ENCODE measurements at regions not wholly inside any gene's neighbourhood (a gene's known extent, or its start where the extent isn't known, plus 50 kb on each side); places are given as distances from the start of the nearest gene placed in this dataset.

DNA sequence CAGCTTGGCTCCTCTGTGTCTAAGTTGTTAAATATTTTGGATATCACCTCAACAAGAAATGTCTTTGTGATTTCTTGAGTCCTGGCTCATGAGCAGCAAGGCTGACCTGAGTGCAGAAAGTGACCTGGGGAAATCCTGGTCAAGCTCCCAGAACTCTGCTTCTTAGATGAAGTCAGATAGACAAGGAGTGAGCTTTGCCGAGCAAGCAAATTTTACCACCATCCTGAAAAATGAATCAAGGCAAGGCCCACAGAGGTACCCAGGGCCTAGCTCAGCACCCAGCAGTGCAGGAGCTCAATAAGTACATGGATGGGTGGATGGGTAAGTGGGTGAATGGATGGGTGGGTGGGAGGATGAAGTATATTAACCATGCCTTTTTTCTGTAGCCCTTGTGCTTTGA, 291.8 kb downstream of the UACA start:
- TF ChIP-seq JUND (IDR thresholded peaks at IDR 0.05; ENCODE audit: low read depth): no peak
- no peak for DNase-seq (ENCODE audit: low read depth in 1 of 2, low spot score in 1 of 2)
- in situ Hi-C loops (cut with HindIII; ENCODE audit: low pct_unique_long_range_greater_than_20kb, low sequenced_read_pairs): no loop called here

DNA sequence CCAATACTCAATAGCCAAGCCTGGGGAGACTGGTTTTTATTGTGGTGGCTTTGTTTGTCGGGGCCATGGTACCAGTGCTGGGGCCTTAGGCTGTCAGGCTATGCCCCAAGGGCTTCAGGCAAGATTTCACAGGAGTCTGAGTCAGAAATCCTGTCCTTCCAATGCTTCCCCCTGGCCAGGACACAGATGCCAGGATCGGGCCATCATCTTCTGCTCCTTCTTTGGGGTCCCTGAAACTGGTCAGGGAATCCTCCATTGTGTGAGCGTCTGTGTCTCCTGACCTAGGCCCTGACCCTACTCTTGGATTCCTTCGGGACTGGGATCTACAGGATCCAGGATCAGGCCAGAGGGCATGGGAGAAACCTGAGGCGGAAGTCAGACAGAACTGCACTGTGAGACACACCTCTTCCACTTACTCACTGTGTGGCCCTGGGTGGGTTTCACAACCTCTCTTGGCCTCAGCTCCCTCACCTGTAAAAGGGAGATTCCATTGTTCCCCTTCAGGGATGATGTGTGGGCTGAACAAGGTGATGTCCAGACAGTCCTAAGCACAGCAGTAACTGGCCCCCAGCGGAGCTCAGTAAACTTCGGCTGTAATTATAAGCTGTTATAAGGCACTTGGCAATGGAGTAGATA, 292.7 kb downstream of the UACA start:
- no peak for TF ChIP-seq JUND (IDR thresholded peaks at IDR 0.05; ENCODE audit: low read depth)
- DNase-seq (ENCODE audit: low read depth in 1 of 2, low spot score in 1 of 2): no peak
- in situ Hi-C loops (cut with HindIII; ENCODE audit: low pct_unique_long_range_greater_than_20kb, low sequenced_read_pairs): no loop called here

DNA sequence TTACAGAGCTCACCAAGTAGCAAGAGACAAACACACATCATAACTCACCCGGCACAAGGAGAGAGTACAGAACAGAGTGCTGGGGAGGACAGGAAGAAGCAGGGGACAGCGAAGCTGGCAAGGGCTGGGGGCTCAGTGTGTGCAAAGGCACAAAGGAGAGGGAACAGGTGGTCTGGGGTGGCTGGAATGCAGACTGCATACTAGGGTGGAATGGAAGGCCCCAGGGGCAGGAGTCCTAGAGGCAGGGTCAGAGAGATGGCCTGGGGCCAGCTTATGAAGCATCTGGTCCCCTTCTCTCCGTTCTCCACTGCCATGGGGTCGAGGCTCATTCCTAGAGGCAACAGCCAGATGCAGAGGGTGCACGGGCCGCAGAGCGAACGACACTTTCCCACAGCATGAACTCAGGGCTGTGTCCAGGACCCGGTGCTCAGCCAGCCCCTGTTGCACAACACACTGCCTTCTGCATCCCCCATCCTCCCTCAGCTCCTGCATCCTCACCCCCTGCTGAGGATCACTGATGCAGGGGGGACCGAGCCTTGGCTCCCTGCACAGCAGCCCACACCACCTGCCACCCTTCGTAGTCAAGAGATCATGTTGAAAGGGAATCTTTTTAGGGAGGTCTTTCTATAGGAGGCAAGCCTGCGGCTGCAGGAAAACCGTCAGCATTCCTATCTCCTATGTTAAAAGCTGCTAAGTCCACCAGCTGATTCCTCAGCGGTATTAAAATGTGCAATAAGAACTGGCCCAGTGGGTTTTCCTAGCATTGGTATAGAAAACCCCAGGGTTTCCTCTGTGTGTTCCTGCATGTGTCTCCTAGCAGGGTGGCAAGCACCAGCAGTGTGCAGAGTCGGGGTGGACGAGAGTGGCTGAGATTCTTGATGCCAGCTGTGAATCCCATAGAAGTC, 293.5 kb downstream of the UACA start:
- no peak for DNase-seq (ENCODE audit: low read depth in 1 of 2, low spot score in 1 of 2)
- no peak for TF ChIP-seq JUND (IDR thresholded peaks at IDR 0.05; ENCODE audit: low read depth)
- in situ Hi-C loops (cut with HindIII; ENCODE audit: low pct_unique_long_range_greater_than_20kb, low sequenced_read_pairs): no loop called here

DNA sequence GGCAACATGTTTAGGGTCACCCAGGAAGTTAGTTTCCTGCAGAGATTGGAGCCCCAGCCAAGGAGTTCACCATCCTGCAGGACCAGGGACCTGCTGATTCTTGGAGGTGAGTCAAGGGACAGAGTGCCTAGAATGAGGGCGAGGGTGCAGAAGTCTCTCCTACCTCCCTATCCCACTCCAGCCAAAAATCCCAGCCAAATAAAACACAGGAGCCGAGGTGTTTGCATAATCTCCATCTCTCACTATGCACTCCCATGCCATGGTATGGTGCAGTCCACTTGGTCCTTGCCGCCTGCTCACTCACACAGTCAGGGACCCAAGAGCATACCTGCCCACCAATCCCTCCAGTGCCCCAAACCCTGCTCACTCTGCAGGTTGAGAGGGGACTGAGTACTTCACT, 294.2 kb downstream of the UACA start:
- DNase-seq (ENCODE audit: low read depth in 1 of 2, low spot score in 1 of 2): no peak
- TF ChIP-seq JUND (IDR thresholded peaks at IDR 0.05; ENCODE audit: low read depth): no peak
- in situ Hi-C loops (cut with HindIII; ENCODE audit: low pct_unique_long_range_greater_than_20kb, low sequenced_read_pairs): no loop called here

DNA sequence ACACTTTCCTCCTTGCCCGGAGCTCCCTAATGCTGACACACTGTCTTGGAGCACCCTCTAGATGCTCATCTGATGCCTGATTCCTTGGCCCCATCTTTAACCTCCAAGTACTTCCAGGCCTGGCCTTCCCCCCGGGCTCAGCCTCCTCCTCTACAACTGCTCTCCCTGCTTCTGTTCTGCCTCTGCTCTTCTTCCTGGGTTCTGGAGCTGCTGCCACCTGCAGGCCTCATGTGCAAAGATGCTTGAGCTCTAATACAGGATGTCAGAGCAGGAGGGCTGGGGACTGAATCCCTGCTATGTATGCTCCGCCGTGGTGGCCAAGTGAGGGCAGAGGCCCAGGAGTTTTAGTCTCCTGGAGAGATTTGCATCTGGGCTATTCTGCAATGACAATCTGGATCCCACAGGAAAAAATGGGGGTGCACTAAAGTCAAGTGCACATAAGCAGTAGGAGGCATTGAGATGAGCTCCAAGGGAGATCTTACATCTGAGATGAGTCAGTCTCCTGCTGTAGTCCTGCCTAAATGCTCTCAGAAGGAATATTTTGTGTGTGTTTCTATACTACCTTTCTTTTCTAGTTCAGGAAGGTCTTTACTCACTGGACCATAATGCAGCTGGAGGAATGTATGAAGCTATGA, 296.3 kb downstream of the UACA start:
- no peak for TF ChIP-seq JUND (IDR thresholded peaks at IDR 0.05; ENCODE audit: low read depth)
- peak; percentile 46 to 81 for DNase-seq (ENCODE audit: low read depth in 1 of 2, low spot score in 1 of 2)
- in situ Hi-C loops (cut with HindIII; ENCODE audit: low pct_unique_long_range_greater_than_20kb, low sequenced_read_pairs): no loop called here

DNA sequence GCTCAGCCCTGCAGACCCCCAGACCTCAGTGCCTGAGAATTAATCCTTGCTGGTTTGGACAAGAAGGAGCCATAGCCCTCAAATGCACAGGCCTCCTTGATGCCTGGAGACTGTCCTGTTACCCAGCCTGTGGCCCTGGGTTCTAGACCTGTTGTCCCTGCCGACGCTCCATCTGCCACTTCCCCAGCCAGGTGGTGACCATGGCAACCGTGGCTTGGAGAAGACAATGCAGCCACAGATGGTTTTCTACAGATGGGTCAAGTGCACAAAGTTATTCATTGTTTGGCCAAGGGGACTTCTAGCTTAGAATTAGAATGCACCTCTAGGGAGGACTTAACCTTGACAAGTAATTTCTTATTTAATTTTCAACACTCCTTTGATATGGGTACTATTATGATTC, 297.1 kb downstream of the UACA start:
- DNase-seq (ENCODE audit: low read depth in 1 of 2, low spot score in 1 of 2): no peak
- TF ChIP-seq JUND (IDR thresholded peaks at IDR 0.05; ENCODE audit: low read depth): no peak
- in situ Hi-C loops (cut with HindIII; ENCODE audit: low pct_unique_long_range_greater_than_20kb, low sequenced_read_pairs): no loop called here

DNA sequence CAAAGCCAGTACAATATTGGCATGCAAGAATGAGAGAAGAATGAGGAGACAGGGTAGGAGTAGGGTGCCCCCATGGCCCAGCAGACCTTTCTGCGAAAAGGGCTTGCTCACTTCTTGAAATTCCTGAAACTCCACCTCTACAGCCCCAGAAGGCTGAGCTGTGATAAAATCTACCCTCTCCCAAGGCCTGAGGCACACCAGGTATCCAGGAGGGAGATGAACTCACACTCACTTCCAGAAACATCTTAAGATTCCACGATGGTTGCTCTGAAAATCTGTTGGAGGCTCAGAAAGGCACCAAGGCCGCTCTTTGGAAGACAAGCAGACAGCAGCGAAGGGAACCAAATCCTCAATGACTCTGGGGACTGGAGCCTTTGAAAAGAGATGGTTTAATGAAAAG, 297.5 kb downstream of the UACA start:
- in situ Hi-C loops (cut with HindIII; ENCODE audit: low pct_unique_long_range_greater_than_20kb, low sequenced_read_pairs): no loop called here
- DNase-seq (ENCODE audit: low read depth in 1 of 2, low spot score in 1 of 2): peak in 1 of 2 experiments; percentile 35
- TF ChIP-seq JUND (IDR thresholded peaks at IDR 0.05; ENCODE audit: low read depth): no peak

DNA sequence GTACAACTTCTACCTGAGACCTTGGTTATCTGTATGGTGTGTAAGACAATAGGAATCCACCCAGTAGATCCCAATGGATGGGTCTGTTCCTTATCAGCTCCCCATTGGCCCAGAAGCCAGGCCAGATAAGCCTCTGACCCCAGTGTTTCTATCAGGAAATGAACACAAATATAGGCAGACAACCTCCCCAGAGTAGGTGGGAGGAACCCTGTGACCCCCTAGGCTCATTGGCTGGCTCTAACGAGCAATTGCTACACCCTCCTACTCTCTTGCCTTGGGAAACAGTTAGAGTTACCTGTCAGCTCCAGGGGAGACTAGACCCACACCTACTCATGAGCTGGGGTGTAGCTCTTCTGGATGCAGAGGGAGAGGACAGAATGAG, 299.9 kb downstream of the UACA start:
- no peak for TF ChIP-seq JUND (IDR thresholded peaks at IDR 0.05; ENCODE audit: low read depth)
- no peak for DNase-seq (ENCODE audit: low read depth in 1 of 2, low spot score in 1 of 2)

DNA sequence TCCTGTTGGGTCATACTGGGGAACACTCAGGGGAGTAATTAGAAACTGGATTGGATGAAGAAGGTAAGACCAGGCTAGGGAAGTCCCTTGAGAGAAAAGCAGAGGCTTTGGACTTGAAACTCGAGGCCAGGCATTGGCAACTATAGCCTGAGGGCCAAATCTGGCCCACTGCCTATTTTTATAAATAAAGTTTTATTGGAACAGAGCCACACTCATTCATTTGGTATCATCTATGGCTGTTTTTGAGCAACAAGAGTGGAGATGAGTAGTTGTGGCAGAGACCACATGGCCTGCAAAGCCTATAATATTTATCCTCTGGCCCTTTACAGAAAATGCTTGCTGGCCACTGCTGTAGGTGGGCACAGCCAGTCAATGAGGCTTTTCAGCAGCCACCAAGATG, 301.4 kb downstream of the UACA start:
- TF ChIP-seq JUND (IDR thresholded peaks at IDR 0.05; ENCODE audit: low read depth): no peak
- DNase-seq (ENCODE audit: low read depth in 1 of 2, low spot score in 1 of 2): peak in 1 of 2 experiments; percentile 31
- in situ Hi-C loops (cut with HindIII; ENCODE audit: low pct_unique_long_range_greater_than_20kb, low sequenced_read_pairs): no loop called here

More for the DNA sequence above, 299.9 kb downstream of the UACA start:
- in situ Hi-C loops (cut with HindIII; ENCODE audit: low pct_unique_long_range_greater_than_20kb, low sequenced_read_pairs): no loop called here

DNA sequence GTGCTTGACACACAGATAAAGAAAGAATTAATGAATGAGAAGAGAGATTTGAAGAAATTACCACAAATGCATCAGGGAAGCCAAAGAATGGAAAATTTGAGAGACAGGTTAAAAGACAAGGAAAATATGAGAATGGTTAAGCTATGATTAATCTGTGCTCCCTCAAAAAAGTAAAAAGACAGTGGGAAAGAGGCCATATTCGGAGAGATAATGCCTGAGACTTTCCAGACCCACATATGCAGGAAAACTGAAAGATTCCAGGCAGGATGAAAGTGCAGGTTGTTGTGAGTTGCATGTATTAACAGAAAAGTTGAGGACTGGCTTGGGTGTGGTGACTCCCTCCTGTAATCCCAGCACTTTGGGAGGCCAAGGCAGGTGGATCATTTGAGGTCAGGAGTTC, 302.3 kb downstream of the UACA start:
- no peak for TF ChIP-seq JUND (IDR thresholded peaks at IDR 0.05; ENCODE audit: low read depth)
- no peak for DNase-seq (ENCODE audit: low read depth in 1 of 2, low spot score in 1 of 2)
- in situ Hi-C loops (cut with HindIII; ENCODE audit: low pct_unique_long_range_greater_than_20kb, low sequenced_read_pairs): no loop called here

DNA sequence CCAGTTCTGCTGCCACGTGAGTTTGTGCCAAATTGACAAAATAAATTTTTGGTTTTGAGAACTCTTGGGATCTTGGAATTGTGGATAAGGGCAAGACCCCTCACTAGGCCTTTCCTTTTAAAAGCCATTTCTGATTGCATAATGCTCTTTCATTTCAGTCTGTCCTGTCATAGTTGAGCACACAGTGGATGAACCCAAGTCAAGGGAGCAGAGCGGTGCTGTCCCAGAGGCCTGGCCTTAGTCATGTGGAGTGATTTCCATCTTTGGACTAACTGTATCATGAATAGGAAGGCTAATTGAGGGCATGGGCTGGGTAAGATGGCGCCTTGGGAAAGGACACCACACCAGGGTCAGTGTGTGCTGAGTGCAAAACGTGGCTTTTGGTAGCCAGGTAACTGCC, 304.0 kb downstream of the UACA start:
- in situ Hi-C loops (cut with HindIII; ENCODE audit: low pct_unique_long_range_greater_than_20kb, low sequenced_read_pairs): no loop called here
- TF ChIP-seq JUND (IDR thresholded peaks at IDR 0.05; ENCODE audit: low read depth): no peak
- DNase-seq (ENCODE audit: low read depth in 1 of 2, low spot score in 1 of 2): no peak

DNA sequence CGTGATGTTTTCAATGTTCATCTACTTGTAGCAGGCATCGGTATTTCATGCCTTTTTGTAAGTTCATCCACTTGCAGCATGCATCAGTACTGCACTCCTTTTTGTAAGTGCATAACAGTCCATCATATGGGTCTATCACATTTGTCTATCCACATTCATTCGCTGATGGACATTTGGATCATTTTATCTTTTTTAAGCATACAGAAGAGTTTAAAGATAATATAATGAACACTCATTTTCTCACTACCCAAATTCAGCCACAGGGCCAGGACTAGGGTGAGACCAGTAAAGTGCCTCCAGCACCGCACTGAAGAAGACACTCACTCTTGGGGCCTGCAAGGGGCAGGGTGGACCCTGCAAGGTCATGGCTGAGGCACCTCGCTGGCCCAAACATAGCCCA, 309.6 kb downstream of the UACA start:
- in situ Hi-C loops (cut with HindIII; ENCODE audit: low pct_unique_long_range_greater_than_20kb, low sequenced_read_pairs): no loop called here
- no peak for DNase-seq (ENCODE audit: low read depth in 1 of 2, low spot score in 1 of 2)
- no peak for TF ChIP-seq JUND (IDR thresholded peaks at IDR 0.05; ENCODE audit: low read depth)

DNA sequence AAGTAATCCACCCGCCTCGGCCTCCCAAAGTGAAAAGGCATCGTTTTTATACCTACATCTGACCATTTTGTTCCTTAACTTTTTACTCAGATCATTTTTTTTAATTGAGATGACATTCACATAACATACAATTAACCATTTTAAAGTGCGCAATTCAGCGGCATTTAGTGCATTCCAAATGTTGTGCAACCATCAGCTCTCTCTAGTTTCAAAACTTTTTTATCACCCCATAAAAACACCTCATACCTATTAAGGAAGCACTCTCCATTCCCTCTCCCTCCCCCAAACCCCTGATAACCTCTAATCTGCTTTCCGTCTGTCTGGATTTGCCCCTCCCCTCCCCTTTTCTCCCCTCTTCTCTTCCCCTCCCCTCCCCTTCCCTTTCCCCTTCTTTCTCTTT, 310.1 kb downstream of the UACA start:
- TF ChIP-seq JUND (IDR thresholded peaks at IDR 0.05; ENCODE audit: low read depth): no peak
- in situ Hi-C loops (cut with HindIII; ENCODE audit: low pct_unique_long_range_greater_than_20kb, low sequenced_read_pairs): no loop called here
- DNase-seq (ENCODE audit: low read depth in 1 of 2, low spot score in 1 of 2): no peak
